ENCODE measurements at regions not wholly inside any gene's neighbourhood (a gene's known extent, or its start where the extent isn't known, plus 50 kb on each side); places are given as distances from the start of the nearest gene placed in this dataset.

DNA sequence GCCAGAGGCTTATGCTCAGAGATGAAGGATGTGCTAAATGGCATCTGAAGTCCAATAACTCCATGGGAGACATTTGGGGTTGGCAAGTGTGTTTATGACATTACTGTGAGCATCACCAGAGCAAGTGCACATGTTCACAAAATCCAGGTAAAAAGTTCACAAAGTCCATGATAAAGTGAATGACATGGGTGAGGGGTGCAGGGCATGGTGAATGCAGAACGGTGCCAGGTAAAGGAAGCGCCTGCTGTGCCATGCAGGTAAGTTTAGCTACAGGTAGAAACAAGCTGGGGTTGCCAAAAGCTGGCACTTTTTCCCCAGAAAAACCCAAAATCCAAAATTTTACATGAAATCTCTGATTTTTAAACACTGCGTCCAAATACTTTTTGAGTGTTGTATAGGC is 268.2 kb downstream of the ABHD5 start:
- Histone ChIP-seq H4K20me1 (ENCODE audit: insufficient read depth, low read length) (no peaks in the 10 kb centered on the region), H2BK15ac (ENCODE audit: low read depth, low read length) (no peak overlapping the region), H3K27ac (ENCODE audit: insufficient read depth, low read length) (no peak overlapping the region), H3K36me3 (ENCODE audit: control insufficient read depth, insufficient read depth, low read length) (no peaks in the 10 kb centered on the region), H3K18ac (ENCODE audit: low read depth, low read length) (no peak overlapping the region), H3K4me1 (ENCODE audit: control insufficient read depth, insufficient read depth, low read length) (no peaks in the 10 kb centered on the region), H2AK5ac (ENCODE audit: low read depth, low read length) (no peak overlapping the region), H4K5ac (ENCODE audit: low read depth, low read length) (no peak overlapping the region), H3K23ac (ENCODE audit: low read depth, low read length) (no peak overlapping the region), H3K27me3 (ENCODE audit: control insufficient read depth, insufficient read depth, low read length) (peaks cover 15% of the 10 kb centered on the region), H2AK9ac (replicated peaks; ENCODE audit: low read depth, low read length, poor library complexity) (no peak overlapping the region), H2BK20ac (ENCODE audit: low read depth, low read length) (no peak overlapping the region), H3K9ac (ENCODE audit: low read depth, low read length) (no peak overlapping the region), H3K4me2 (ENCODE audit: low read depth, low read length) (no peak overlapping the region), H3K4ac (ENCODE audit: low read depth, low read length) (no peak overlapping the region), H3K9me1 (ENCODE audit: insufficient read depth, low read length) (no peaks in the 10 kb centered on the region), H2BK120ac (ENCODE audit: low read depth, low read length) (no peak overlapping the region), H3K56ac (ENCODE audit: extremely low read depth, insufficient read depth, low read length) (no peak overlapping the region), H4K91ac (ENCODE audit: insufficient read depth, low read depth, low read length) (no peak overlapping the region), H3K14ac (replicated peaks; ENCODE audit: low read depth, low read length) (no peak overlapping the region), H2BK5ac (ENCODE audit: low read depth, low read length, poor library complexity, severe bottlenecking) (no peak overlapping the region), H4K8ac (ENCODE audit: low read depth in 2 of 2, low read length in 2 of 2) (no peak overlapping the region), H3K9me3 (ENCODE audit: control insufficient read depth, insufficient read depth, low read length) (no peaks in the 10 kb centered on the region), H3K4me3 (ENCODE audit: insufficient read depth, low read depth, low read length) (no peak overlapping the region), H2AFZ (replicated peaks; ENCODE audit: low read length, poor library complexity) (no peak overlapping the region), H3K79me1 (ENCODE audit: low read depth in 1 of 2, low read length in 2 of 2) (no peaks in the 10 kb centered on the region)
- TF ChIP-seq, protein P1, sequence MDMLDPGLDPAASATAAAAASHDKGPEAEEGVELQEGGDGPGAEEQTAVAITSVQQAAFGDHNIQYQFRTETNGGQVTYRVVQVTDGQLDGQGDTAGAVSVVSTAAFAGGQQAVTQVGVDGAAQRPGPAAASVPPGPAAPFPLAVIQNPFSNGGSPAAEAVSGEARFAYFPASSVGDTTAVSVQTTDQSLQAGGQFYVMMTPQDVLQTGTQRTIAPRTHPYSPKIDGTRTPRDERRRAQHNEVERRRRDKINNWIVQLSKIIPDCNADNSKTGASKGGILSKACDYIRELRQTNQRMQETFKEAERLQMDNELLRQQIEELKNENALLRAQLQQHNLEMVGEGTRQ (IDR thresholded peaks at IDR 0.05; ENCODE audit: low read depth, low read length): no peak
- no peak for TF ChIP-seq BHLHE40 (IDR thresholded peaks at IDR 0.05; ENCODE audit: low read depth, low read length)
- no peak for TF ChIP-seq RFX5 (IDR thresholded peaks at IDR 0.05; ENCODE audit: low read depth, low read length)
- TF ChIP-seq CEBPB (IDR thresholded peaks at IDR 0.05; ENCODE audit: low read depth, low read length): no peak
- TF ChIP-seq CHD1 (IDR thresholded peaks at IDR 0.05; ENCODE audit: low read depth, low read length): no peak
- TF ChIP-seq MXI1 (IDR thresholded peaks at IDR 0.05; ENCODE audit: borderline replicate concordance, low read depth, low read length): no peak
- no peak for TF ChIP-seq NFE2L2 (IDR thresholded peaks at IDR 0.05; ENCODE audit: low read depth, low read length)
- TF ChIP-seq MAZ (IDR thresholded peaks at IDR 0.05; ENCODE audit: borderline replicate concordance, low read depth, low read length): no peak
- TF ChIP-seq RAD21 (IDR thresholded peaks at IDR 0.05; ENCODE audit: low read length): no peak
- no peak for TF ChIP-seq FOS (IDR thresholded peaks at IDR 0.05; ENCODE audit: low read depth, low read length)
- no peak for TF ChIP-seq POLR2A (IDR thresholded peaks at IDR 0.05; ENCODE audit: low read depth, low read length)
- no peak for TF ChIP-seq RCOR1 (IDR thresholded peaks at IDR 0.05; ENCODE audit: insufficient replicate concordance, low read length)
- TF ChIP-seq SMC3 (IDR thresholded peaks at IDR 0.05; ENCODE audit: low read depth, low read length): no peak
- intact Hi-C loops (cut with micrococcal nuclease): no loop called here
- DNase-seq: no peak
- CTCF ChIA-PET: no interaction called here
- ATAC-seq (ENCODE audit: low read depth): no peak
- POLR2A ChIA-PET (ENCODE audit: unreplicated experiment): no interaction called here
- no TSS peak for BruUV-seq (replicated peaks)
- in situ Hi-C loops (cut with MboI; ENCODE audit: low sequenced_read_pairs): no loop called here
- dilution Hi-C loops (cut with HindIII; ENCODE audit: low sequenced_read_pairs, unreplicated experiment): no loop called here
- no CpG with 5 or more reads among the region's 3 CpGs for WGBS, 2 experiments (ENCODE audit: extremely low coverage in 2 of 2, insufficient read length in 1 of 2)

Measured in IMR-90 (cell line).